Ovary (tissue), 1 donor: ENCODE measurements at regions not wholly inside any gene's neighbourhood (a gene's known extent, or its start where the extent isn't known, plus 50 kb on each side); places are given as distances from the start of the nearest gene placed in this dataset.

Source experiments
- EP300 ChIP-seq: sonication (generic); formaldehyde crosslinking; IDR thresholded peaks from one replicate; pipeline ENCODE4 v1.6.1; 2017; ENCODE audit warnings: antibody characterized with exemption
- POLR2A ChIP-seq: fragments of 450-650 bp; IDR thresholded peaks from one replicate; pipeline ENCODE4 v1.6.1; 2017; ENCODE audit warnings: antibody characterized with exemption, mild to moderate bottlenecking, moderate library complexity

DNA sequence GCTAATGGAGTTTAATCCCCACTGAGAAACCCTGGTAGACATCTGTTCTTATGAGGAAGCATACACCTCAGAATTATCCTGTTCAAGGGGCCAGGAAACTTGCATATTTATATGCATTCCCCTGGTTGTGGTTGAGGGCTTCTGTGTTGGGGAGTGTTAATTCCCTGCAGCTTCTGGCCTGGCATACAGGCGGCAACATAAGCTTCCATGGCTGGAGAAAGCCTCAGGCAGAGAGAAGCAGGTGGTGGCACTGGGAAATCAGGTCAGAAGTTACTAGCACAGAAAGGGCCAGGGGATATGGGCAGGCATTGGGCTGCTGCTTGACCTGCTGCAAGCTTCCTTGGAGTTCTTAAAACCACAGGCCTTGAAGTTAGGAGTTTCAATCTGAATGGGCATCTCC lies 166.1 kb upstream of the SEMA6A start:
- TF ChIP-seq POLR2A (no peak), EP300 (no peak)
